SK-N-SH treated with all-trans-retinoic acid at 6 μM for 48 hours (cell line): ENCODE measurements at regions not wholly inside any gene's neighbourhood (a gene's known extent, or its start where the extent isn't known, plus 50 kb on each side); places are given as distances from the start of the nearest gene placed in this dataset.

ENCODE experiments used
- ATAC-seq: fragments of 200-7000 bp; cut with Tn5 transposase; 3 replicates; pipeline ENCODE4 v1.9.1; 2020; ENCODE audit warnings: mild to moderate bottlenecking, moderate library complexity
- ARNTL ChIP-seq: fragments of 450-650 bp; formaldehyde crosslinking; IDR thresholded peaks from 2 replicates; pipeline ENCODE4 v1.5.0; 2020; ENCODE audit warnings: low read depth, mild to moderate bottlenecking, moderate library complexity, borderline replicate concordance
- BACH2 ChIP-seq: fragments of 250-450 bp; sonication (Bioruptor Pico); IDR thresholded peaks from 2 replicates; pipeline ENCODE4 v1.9.0; 2021; ENCODE audit warnings: mild to moderate bottlenecking, borderline replicate concordance
- CREB5 ChIP-seq: fragments of 250-450 bp; sonication (Bioruptor Pico); IDR thresholded peaks from 2 replicates; pipeline ENCODE4 v1.5.1; 2020; ENCODE audit warnings: low read depth, mild to moderate bottlenecking, moderate library complexity
- CSDC2 ChIP-seq: fragments of 250-450 bp; sonication (Bioruptor Pico); IDR thresholded peaks from 2 replicates; pipeline ENCODE4 v1.5.0; 2020; ENCODE audit warnings: mild to moderate bottlenecking, moderate library complexity
- CSRNP3 ChIP-seq: fragments of 250-450 bp; sonication (Bioruptor Pico); IDR thresholded peaks from 2 replicates; pipeline ENCODE4 v1.5.1; 2021; ENCODE audit warnings: mild to moderate bottlenecking, moderate library complexity
- ESRRG ChIP-seq: fragments of 250-450 bp; sonication (Bioruptor Pico); IDR thresholded peaks from 2 replicates; pipeline ENCODE4 v1.6.1; 2021; ENCODE audit warnings: mild to moderate bottlenecking
- GLIS3 ChIP-seq: fragments of 250-450 bp; sonication (Bioruptor Pico); IDR thresholded peaks from 2 replicates; pipeline ENCODE4 v1.5.0; 2020; ENCODE audit warnings: mild to moderate bottlenecking, moderate library complexity
- ISL1 ChIP-seq: fragments of 250-450 bp; sonication (Bioruptor Pico); IDR thresholded peaks from 2 replicates; pipeline ENCODE4 v2.1.2; 2022; ENCODE audit warnings: mild to moderate bottlenecking, moderate library complexity
- OSR1 ChIP-seq: fragments of 250-450 bp; sonication (Bioruptor Pico); IDR thresholded peaks from 2 replicates; pipeline ENCODE4 v1.8.0; 2022; ENCODE audit warnings: moderate library complexity, mild to moderate bottlenecking, inconsistent platforms
- PATZ1 ChIP-seq: fragments of 250-450 bp; sonication (Bioruptor Pico); IDR thresholded peaks from 2 replicates; pipeline ENCODE4 v1.8.0; 2020; ENCODE audit warnings: mild to moderate bottlenecking, moderate library complexity, borderline replicate concordance
- POU6F1 ChIP-seq: fragments of 250-450 bp; sonication (Bioruptor Pico); IDR thresholded peaks from 2 replicates; pipeline ENCODE4 v1.8.0; 2021; ENCODE audit warnings: low read depth, mild to moderate bottlenecking, moderate library complexity, borderline replicate concordance
- PPARA ChIP-seq: fragments of 250-450 bp; sonication (Bioruptor Pico); IDR thresholded peaks from 2 replicates; pipeline ENCODE4 v1.5.0; 2020; ENCODE audit warnings: mild to moderate bottlenecking, borderline replicate concordance
- RARB ChIP-seq: fragments of 250-450 bp; sonication (Bioruptor Pico); IDR thresholded peaks from 2 replicates; pipeline ENCODE4 v1.8.0; 2021; ENCODE audit warnings: mild to moderate bottlenecking, moderate library complexity
- TCF4 ChIP-seq: fragments of 250-450 bp; sonication (Bioruptor Pico); IDR thresholded peaks from 2 replicates; pipeline ENCODE4 v1.8.0; 2021; ENCODE audit warnings: mild to moderate bottlenecking, moderate library complexity, borderline replicate concordance
- TOX ChIP-seq: fragments of 250-450 bp; sonication (Bioruptor Pico); IDR thresholded peaks from 2 replicates; pipeline ENCODE4 v1.8.0; 2021; ENCODE audit warnings: mild to moderate bottlenecking, moderate library complexity, borderline replicate concordance
- TSHZ2 ChIP-seq: fragments of 250-450 bp; sonication (Bioruptor Pico); IDR thresholded peaks from 2 replicates; pipeline ENCODE4 v1.5.0; 2020; ENCODE audit warnings: mild to moderate bottlenecking, moderate library complexity
- ZC3H10 ChIP-seq: fragments of 250-450 bp; sonication (Bioruptor Pico); IDR thresholded peaks from 2 replicates; pipeline ENCODE4 v1.5.1; 2021; ENCODE audit warnings: mild to moderate bottlenecking, moderate library complexity
- ZFP30 ChIP-seq: fragments of 450-650 bp; formaldehyde crosslinking; IDR thresholded peaks from 2 replicates; pipeline ENCODE4 v1.5.0; 2022; ENCODE audit warnings: mild to moderate bottlenecking, moderate library complexity
- ZNF565 ChIP-seq: fragments of 450-650 bp; formaldehyde crosslinking; conservative IDR thresholded peaks from 2 replicates; pipeline ENCODE4 v1.5.0; 2020; ENCODE audit warnings: low read depth, mild to moderate bottlenecking, moderate library complexity
- ZNF70 ChIP-seq: fragments of 450-650 bp; formaldehyde crosslinking; IDR thresholded peaks from 2 replicates; pipeline ENCODE4 v1.5.0; 2020; ENCODE audit warnings: mild to moderate bottlenecking, moderate library complexity

GRCh38 chr11:112316971-112317370 is 56.3 kb upstream of the PLET1 start:
- ATAC-seq, result peak; percentile 9; the same call in 2 of the 3 replicates

GRCh38 chr11:112318184-112318591 is 57.5 kb upstream of the PLET1 start:
- ATAC-seq, result peak; percentile 86

More at GRCh38 chr11:112316971-112317370, 56.3 kb upstream of the PLET1 start:
- TF ChIP-seq TOX (CRISPR knock-in tag) (no peak), ISL1 (CRISPR knock-in tag) (peak; percentile 78)

GRCh38 chr11:112318661-112319060 is 58.0 kb upstream of the PLET1 start:
- no peak for TF ChIP-seq PPARA (CRISPR knock-in tag)
- TF ChIP-seq ZC3H10, result no peak
- 0 out of 2 replicates have a peak, but pooled peaks have one; percentile 49 for TF ChIP-seq CSDC2
- no peak for TF ChIP-seq BACH2
- TF ChIP-seq, all 23 proteins: peak for 1
- ATAC-seq, result no peak

More at GRCh38 chr11:112318184-112318591, 57.5 kb upstream of the PLET1 start:
- peak; percentile 91 for TF ChIP-seq ISL1 (CRISPR knock-in tag)
- 0 out of 2 replicates have a peak, but pooled peaks have one; percentile 6 for TF ChIP-seq PATZ1
- no peak for TF ChIP-seq RARB
- no peak for TF ChIP-seq GLIS3 (CRISPR knock-in tag)
- 0 out of 2 replicates have a peak, but pooled peaks have one; percentile 9 for TF ChIP-seq TOX (CRISPR knock-in tag)
- no peak for TF ChIP-seq ZNF70 (CRISPR knock-in tag)
- no peak for TF ChIP-seq BACH2
- no peak for TF ChIP-seq PPARA (CRISPR knock-in tag)
- peak; percentile 56; the same call in 1 of the 2 replicates for TF ChIP-seq CREB5
- TF ChIP-seq ZFP30 (CRISPR knock-in tag), result no peak
- no peak for TF ChIP-seq OSR1

GRCh38 chr11:112320668-112321067 is 60.0 kb upstream of the PLET1 start:
- peak; percentile 54 for ATAC-seq
- TF ChIP-seq ARNTL (CRISPR knock-in tag) (no peak), ZC3H10 (no peak), GLIS3 (CRISPR knock-in tag) (0 out of 2 replicates have a peak, but pooled peaks have one; percentile 54), CREB5 (no peak), POU6F1 (CRISPR knock-in tag) (no peak), CSRNP3 (CRISPR knock-in tag) (no peak), ISL1 (CRISPR knock-in tag) (peak; percentile 34), TCF4 (CRISPR knock-in tag) (no peak), PATZ1 (no peak), OSR1 (no peak), TSHZ2 (CRISPR knock-in tag) (no peak), TOX (CRISPR knock-in tag) (no peak), ESRRG (CRISPR knock-in tag) (no peak), CSDC2 (no peak), ZNF565 (CRISPR knock-in tag) (no peak)
